GM21515 (cell line): ENCODE measurements at regions not wholly inside any gene's neighbourhood (a gene's known extent, or its start where the extent isn't known, plus 50 kb on each side); places are given as distances from the start of the nearest gene placed in this dataset.
"Not testable (repeated sequence)": the region's sequence is repeated elsewhere in the genome, so short reads cannot be mapped to it uniquely, and the experiment has no call there.

ENCODE experiments used
- ATAC-seq: cut with Tn5 transposase; IDR thresholded peaks from one replicate; pipeline ENCODE4 v1.9.1; 2021; ENCODE audit not compliant: unreplicated experiment

DNA sequence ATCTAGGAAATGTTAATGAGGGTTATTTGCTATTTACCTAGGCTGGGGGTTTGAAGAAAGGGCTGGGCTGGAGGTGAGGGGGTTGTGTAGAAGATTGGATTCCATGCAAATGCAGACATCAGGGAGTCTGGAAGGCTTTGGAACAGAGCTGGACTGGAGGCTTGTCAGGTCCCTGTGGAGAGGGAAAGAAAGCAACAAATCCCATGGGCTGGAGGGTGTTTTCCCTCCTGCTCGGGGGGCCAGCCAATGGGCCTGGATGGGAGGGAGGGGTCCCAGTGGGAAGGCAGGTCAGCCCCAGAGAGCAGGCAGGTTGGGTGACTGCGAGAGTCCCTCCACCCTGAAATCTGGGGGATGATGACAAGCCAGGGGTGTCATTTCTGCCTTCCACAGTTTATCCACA, 431.8 kb downstream of the RPS24 start:
- no peak for ATAC-seq

DNA sequence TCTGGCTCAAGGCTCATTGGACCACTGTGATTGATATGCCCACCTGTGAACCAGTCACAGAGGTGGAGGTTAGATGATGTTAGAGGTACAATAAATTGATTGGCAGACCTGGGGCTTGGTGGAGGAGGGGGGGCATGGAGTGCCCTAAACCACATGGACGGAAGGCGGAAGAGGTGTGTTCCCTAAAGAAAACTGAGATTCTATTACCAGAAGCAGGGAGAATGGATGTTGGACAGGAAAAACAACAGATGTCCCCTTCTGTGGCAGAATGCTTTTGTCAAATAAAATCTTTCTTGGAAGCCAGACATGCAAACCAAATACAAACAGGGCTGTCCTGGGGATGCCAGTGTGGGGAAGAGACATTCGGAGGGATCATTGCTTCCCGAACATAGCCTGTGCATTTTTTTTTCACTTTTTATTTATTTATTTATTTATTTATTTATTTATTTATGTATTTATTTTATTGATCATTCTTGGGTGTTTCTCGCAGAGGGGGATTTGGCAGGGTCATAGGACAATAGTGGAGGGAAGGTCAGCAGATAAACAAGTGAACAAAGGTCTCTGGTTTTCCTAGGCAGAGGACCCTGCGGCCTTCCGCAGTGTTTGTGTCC, 433.9 kb downstream of the RPS24 start:
- no peak for ATAC-seq

DNA sequence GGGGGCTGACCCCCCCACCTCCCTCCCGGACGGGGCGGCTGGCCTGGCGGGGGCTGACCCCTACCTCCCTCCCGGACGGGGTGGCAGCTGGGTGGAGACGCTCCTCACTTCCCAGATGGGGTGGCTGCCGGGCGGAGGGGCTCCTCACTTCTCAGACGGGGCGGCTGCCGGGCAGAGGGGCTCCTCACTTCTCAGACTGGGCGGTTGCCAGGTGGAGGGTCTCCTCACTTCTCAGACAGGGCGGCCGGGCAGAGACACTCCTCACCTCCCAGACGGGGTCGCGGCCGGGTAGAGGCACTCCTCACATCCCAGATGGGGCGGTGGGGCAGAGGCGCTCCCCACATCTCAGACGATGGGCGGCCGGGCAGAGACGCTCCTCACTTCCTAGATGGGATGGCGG, 435.1 kb downstream of the RPS24 start:
- not testable (repeated sequence) for ATAC-seq

DNA sequence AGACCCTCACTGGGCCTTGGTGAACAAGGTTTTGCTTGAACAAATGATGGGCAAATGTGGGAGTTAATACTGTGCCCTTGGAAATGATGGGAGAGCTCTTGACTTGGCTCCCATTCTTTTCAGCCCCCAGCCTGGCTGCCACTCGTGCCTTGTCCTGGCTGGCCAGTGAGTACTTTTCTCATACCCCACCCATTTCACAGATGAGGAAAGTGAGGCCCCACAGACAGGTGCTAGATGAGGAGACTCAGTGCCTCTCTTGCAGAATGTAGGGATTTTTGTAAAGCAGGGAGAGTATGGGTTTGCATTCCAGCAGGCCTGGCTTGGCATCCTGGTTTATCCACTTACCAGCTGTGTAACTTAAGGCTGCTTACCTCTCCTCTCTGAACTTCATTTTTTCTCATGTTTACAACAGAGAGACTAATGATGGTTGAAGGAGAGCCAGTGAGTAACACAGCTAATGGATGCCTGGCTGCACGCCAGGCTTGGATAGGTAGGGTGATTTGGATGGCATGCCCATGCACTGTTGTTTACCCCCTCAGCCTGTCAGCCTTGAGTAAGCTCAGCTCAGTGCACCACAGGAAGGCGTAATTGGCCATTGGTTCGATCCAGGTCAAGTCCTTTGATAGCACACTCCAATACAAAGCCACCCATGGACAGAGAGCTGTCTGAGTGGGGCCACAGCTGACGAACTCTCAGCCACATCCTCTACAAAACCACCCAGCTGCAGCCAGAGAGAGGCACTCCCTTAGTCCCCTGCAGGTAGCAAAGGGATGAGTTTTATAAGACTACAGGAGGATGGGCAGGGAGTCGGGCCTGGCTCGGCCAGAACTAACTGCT, 436.8 kb downstream of the RPS24 start:
- no peak for ATAC-seq

DNA sequence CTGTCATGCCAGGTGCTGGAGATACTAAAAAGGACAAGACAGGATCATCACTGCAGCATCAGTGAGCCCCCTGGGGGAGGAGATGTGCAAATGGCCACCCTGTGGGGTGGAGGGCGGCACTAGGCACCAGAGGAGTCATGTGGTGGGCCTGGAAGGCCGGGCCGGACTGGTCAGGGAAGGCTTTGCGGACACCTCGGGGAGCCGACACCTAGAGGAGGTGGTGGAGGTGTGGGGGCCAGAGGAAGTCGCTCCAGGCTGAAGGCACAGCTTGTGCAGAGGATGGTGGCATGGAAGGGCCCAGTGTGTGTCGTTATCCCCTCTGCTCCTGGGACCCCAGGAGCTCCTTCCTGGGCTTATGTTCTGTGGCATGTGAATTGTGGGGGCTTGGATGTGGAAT, 437.7 kb downstream of the RPS24 start:
- ATAC-seq, result no peak

GRCh38 chr10:78471723-78472550, 438.3 kb downstream of the RPS24 start:
- no peak for ATAC-seq

- no peak for ATAC-seq
Measured at GRCh38 chr10:78472551-78472890, 438.9 kb downstream of the RPS24 start.

GRCh38 chr10:78473006-78473405, 439.3 kb downstream of the RPS24 start:
- no peak for ATAC-seq

- no peak for ATAC-seq
Measured at GRCh38 chr10:78474743-78475142, 441.1 kb downstream of the RPS24 start.

GRCh38 chr10:78475437-78475836, 441.8 kb downstream of the RPS24 start:
- ATAC-seq, result no peak

- no peak for ATAC-seq
Measured at GRCh38 chr10:78476156-78476555, 442.5 kb downstream of the RPS24 start.

GRCh38 chr10:78476844-78477243, 443.2 kb downstream of the RPS24 start:
- ATAC-seq, result no peak

GRCh38 chr10:78478919-78479318, 445.3 kb downstream of the RPS24 start:
- no peak for ATAC-seq

DNA sequence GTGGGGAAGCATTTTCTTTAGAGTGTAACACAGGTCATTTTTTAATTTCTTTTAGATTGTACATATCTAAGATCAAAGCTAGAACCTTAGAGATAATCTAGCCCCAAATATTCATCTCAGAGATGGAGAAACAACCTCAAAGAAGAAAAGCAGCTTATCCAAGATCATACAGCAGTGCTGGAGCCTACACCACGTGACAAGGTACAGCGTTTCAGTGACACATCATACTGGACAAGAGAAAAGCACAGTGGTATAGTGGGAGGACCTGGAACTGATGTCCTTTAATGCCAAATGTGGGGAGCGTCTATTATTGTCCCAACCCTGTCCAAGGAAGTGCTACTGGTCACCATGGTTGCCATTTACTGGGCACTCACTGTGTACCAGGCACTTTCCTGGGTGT, 445.8 kb downstream of the RPS24 start:
- no peak for ATAC-seq

GRCh38 chr10:78481842-78482241, 448.2 kb downstream of the RPS24 start:
- no peak for ATAC-seq

GRCh38 chr10:78483641-78484040, 450.0 kb downstream of the RPS24 start:
- ATAC-seq, result no peak

GRCh38 chr10:78489034-78489433, 455.4 kb downstream of the RPS24 start:
- no peak for ATAC-seq

DNA sequence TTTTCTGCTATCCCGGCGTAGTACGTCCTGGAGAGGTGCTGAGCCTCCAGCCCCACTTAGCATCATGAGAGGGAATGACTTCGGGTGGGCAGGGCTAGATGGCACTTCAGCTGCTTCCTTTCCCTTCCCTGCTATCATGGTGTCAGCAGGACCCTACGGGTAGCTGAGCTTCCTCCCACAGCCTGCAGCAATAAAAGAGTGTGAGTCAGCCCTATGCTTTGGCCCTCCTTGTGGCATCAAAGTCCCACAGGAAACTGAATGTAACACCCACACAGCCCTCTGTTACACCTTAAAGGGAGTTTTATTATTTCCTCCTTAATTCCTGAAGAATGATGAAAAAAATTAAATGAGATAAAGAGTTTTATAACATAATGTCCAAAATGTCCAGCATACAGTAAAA, 458.1 kb downstream of the RPS24 start:
- ATAC-seq, result no peak

GRCh38 chr10:78492424-78492823, 458.8 kb downstream of the RPS24 start:
- no peak for ATAC-seq

- ATAC-seq, result no peak
Measured at GRCh38 chr10:78494179-78494578, 460.5 kb downstream of the RPS24 start.

- no peak for ATAC-seq
Measured at GRCh38 chr10:78502210-78502936, 468.7 kb downstream of the RPS24 start.
